ENCODE measurements at regions not wholly inside any gene's neighbourhood (a gene's known extent, or its start where the extent isn't known, plus 50 kb on each side); places are given as distances from the start of the nearest gene placed in this dataset.

DNA sequence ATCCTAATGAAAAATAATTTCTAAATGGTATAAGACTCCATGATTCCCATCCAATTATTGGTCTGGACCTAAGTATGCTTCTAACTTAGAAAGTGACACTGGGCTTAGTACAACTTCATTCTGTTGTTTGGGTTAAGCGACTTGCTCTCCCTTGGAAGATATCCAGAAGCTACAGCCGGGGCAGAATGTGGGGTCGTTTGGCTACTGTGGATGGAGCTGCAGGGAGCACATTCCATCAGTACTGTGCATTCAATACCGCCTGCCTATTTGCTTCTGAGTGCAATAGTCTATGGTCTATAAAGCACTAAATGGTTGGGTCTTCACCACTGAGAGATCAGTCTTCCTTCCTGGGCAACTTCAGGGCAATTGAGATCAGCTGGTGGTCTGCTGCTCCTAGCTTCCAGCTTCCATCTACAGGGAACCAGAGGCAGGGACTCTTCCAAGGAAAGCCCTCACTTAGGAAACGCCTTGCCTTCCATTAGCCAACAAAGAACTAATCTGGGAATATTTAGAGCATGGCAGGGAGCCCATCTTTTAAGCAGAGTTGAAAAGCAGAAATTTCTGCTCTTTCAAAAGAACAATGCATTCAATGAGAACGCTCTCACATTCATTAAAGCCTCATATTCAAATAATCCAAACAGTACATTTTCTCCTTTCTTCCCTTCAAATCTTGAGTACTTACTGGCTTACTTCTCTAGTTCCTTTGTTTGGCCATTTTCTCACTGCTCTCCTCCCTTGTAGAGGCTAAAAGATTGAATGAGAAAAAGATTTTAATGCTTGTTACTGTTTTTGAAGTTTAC, 1049.9 kb upstream of the TENM3 start:
- no peak for DNase-seq (ENCODE audit: low read depth)

DNA sequence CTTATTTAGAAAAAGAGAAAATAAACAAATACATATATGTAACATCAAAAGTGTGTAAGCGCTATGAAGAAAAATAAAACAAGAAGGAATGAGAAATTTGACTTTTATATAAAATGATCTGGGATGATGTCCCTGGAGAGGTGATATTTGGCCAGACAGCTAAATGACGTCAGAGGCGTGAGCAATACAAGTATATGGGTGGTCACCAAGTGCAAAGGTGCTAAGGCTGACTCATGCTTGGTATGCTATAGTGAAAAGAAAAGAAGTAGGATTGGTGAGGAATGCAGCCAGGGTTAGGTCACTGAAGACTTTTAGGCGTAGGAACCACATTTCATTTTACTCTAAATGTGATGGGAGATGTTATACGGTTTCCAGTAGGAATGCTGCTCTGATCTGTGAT, 1049.1 kb upstream of the TENM3 start:
- no peak for DNase-seq (ENCODE audit: low read depth)

DNA sequence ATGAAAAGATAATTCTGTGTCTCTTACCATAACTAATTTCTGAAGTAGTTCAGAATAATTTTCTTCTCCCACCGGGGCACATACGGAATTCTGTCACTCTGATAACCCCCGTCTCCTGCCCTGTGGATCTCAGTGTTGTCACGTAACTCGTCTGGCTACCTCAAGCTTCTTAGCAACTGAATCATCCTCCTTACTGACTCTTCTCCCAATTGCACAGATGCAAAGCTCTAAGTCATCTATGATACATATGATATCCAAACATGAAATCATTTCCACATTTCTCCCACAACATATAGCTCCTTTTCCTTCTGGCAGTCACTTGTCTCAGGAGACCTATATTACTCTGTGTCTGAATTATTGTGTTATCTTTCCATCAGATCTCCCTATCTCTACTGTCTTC, 1043.1 kb upstream of the TENM3 start:
- DNase-seq (ENCODE audit: low read depth): no peak

GRCh38 chr4:181202240-181202639, 1041.0 kb upstream of the TENM3 start:
- no peak for DNase-seq (ENCODE audit: low read depth)

- no peak for DNase-seq (ENCODE audit: low read depth)
Measured at GRCh38 chr4:181204109-181204508, 1039.1 kb upstream of the TENM3 start.

GRCh38 chr4:181213551-181213950, 1029.7 kb upstream of the TENM3 start:
- DNase-seq (ENCODE audit: low read depth): no peak

- no peak for DNase-seq (ENCODE audit: low read depth)
Measured at GRCh38 chr4:181216501-181216900, 1026.7 kb upstream of the TENM3 start.

DNA sequence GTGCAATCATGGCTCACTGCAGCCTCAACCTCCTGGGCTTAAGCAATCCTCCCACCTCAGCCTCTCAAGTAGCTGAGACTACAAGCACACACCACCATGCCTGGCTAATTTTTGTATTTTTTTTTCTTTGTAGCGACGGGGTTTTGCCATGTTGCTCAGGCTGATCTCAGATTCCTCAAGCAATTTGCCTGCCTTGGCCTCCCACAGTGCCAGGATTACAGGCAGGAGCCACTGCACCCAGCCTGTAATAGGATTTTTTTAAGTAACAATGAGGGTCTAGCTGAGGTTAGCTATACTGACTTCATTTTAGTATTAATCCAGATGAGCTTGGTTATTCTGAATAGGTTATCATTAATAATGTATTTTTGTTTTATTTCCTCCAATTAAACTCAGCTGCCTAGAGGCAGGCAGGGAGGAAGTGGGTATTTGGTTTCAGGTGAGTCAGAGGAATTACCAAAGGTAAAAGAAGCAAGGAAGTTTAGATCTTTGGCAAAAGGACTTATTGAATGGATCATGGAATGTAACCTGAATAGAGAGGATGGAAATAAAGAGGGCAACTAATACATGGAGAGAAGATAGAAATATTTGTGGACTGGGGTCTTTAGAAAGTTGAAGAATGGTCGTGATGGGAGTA, 1023.3 kb upstream of the TENM3 start:
- no peak for DNase-seq (ENCODE audit: low read depth)

- DNase-seq (ENCODE audit: low read depth): no peak
Measured at GRCh38 chr4:181224852-181225251, 1018.4 kb upstream of the TENM3 start.

DNA sequence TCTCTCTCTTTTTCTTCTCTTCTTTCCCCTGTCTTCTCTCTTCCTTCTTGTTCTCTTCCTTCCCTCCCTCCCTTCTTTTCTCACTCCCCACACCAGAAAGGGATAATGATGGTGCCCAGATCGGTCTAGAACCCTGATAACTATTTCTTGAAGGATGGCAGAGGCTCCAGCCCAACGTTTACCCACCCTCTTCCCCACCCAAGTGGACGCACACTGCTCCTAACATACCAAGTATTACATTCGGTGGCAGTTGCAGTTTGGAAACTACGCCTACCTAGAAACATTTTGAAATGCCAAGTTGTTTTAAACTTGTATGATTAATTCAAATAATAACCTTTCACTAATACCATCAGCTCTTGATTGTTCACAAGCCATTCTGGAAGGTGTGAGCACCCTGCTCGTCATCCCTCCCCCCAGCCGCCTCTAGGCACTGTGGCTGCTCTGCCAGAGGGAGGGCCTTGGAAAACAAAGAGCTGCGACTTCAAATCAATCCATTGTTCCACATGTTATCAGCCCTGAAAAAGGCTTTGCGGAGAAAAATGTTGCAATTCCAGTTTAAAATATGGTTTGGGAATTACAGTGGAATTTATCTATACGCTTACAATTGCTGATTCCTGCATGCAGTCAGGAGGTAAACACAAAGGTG, 1017.5 kb upstream of the TENM3 start:
- no peak for DNase-seq (ENCODE audit: low read depth)

DNA sequence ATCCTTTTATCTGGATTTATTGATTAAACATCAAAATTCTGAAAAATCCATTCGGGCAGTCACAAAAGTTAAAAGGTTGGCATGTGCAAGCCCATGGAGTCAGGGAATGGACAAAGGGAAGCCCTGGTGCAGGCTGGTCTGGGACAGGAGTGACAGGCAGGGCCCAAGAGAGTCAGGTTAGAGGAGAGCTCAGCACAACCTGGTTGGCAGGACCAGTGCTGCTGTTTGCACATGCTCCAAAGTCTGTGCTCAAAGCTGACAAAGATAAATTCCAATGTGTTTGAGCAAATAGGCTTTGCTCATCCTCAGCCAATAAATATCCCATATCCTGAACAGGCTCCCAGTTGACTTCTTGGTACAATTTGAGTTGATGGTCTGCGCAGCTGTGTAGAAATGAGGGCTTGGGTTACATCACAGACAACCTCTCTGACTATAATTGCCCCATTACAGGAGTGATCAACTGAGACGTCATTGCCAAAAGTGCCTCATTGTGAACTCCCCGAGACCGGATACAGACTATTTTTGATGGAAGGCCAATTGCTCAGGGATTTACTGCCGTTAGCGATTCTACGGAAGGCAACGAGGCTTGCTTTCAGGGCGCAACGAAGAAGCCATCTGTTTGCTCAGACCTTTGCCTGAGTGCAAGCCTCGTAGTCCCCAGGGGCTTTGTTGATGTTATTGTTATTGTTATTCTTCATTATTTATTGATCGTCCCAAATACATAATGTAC, 1008.1 kb upstream of the TENM3 start:
- no peak for DNase-seq (ENCODE audit: low read depth)

DNA sequence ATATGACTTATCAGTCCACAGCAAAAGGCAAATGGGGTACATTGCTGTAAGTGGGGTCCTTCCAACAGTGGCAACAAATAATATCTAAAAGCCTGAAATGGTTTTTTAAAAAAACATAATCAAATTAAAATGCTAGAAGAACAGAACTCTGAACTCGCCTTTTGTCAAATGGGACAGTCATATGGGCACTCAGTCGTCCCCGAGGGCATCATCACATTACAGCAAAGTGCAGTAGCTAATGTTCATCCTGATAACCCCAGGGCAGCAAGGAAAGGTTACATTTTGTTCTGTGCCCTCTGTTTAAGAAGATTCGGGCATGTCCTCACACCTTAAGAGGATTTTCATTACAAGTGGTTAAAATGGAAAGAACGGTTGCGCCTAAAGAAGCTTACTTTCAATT, 997.9 kb upstream of the TENM3 start:
- DNase-seq (ENCODE audit: low read depth): no peak

DNA sequence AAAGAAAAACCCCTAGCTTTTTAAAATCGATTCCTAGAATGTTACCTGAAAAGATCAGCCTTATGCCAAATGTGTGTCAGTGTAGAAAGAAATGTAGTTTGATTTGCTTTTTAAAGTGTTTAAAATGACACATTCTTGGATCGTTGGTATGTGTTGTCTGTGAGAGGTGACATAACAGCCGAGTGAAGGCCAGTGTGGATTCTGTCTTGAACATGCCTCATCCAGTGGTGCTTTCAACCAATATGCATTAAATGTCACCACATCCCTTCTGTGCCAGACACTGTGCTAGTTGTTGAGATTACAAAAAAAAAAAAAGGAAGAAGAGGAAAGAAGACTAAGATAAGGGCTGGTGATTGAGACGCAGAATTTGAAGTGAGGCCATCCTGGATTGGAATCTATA, 994.2 kb upstream of the TENM3 start:
- DNase-seq (ENCODE audit: low read depth): no peak

- no peak for DNase-seq (ENCODE audit: low read depth)
Measured at GRCh38 chr4:181254771-181255170, 988.4 kb upstream of the TENM3 start.

GRCh38 chr4:181258569-181258968, 984.6 kb upstream of the TENM3 start:
- DNase-seq (ENCODE audit: low read depth): no peak

GRCh38 chr4:181259081-181259709, 984.0 kb upstream of the TENM3 start:
- no peak for DNase-seq (ENCODE audit: low read depth)

- no peak for DNase-seq (ENCODE audit: low read depth)
Measured at GRCh38 chr4:181261279-181261678, 981.9 kb upstream of the TENM3 start.

DNA sequence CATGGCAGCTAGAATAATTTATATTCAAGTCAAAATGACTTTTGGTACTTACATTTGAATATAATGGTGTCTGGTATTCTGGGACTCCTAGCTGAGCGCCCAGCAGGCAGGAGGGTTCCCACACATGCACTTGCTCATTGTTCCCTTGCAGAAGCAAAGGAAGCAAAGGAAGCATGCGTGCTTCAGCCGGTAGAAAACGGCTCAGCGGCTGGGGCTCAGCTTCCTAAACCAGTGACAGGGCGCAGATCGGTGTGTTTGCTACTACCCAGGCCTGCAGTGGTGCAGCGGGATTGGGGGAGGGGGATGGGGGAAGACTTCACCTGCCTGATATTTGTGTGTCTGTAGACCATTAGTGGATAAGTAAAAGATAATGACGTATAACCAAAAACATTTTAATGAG, 978.3 kb upstream of the TENM3 start:
- DNase-seq (ENCODE audit: low read depth): no peak

DNA sequence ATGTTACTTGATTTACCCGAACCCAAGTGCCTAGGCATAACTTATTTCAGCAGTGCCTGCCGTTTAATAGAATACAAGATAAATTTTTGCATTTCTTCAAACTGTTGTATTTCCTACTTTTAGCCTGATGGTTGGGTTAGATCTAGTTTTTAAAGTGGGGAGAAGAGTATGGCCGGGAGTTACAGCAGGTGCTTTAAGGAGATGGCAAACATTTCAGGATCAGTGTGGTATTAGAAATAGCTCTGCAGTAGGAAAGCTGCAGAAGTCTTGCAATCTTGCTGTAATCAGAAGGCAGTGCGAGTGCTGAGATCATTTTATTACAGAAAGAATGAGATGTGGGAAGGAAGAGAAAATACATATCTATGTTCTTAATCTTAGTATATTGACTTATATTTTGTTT, 977.8 kb upstream of the TENM3 start:
- no peak for DNase-seq (ENCODE audit: low read depth)

GRCh38 chr4:181271116-181271640, 972.0 kb upstream of the TENM3 start:
- no peak for DNase-seq (ENCODE audit: low read depth)

- no peak for DNase-seq (ENCODE audit: low read depth)
Measured at GRCh38 chr4:181272422-181272821, 970.8 kb upstream of the TENM3 start.

GRCh38 chr4:181278941-181279340, 964.3 kb upstream of the TENM3 start:
- DNase-seq (ENCODE audit: low read depth): no peak
